GM13977 (cell line): ENCODE measurements at regions not wholly inside any gene's neighbourhood (a gene's known extent, or its start where the extent isn't known, plus 50 kb on each side); places are given as distances from the start of the nearest gene placed in this dataset.

Source experiments
- DNase-seq: peaks from one replicate; pipeline ENCODE4 v3.0.0; 2012; ENCODE audit warnings: low spot score
- CTCF ChIP-seq: IDR thresholded peaks from 2 replicates; pipeline ENCODE4 v1.5.1; 2012; ENCODE audit warnings: mild to moderate bottlenecking, control low read depth; ENCODE audit not compliant: insufficient read depth; ENCODE audit errors: extremely low read depth, missing control alignments
- in situ Hi-C: fragments of 300-500 bp; cut with MboI; formaldehyde crosslinking; loops from one replicate; pipeline ENCODE4 v1.12.0; 2022; ENCODE audit warnings: low sequenced_read_pairs, low pct_unique_long_range_greater_than_20kb, mixed read lengths, inconsistent platforms; ENCODE audit not compliant: unreplicated experiment

GRCh38 chr3:34394978-34395748 lies 596.7 kb downstream of the PDCD6IP start:
- no peak for DNase-seq
- in situ Hi-C loops, result no loop called here
- no peak for TF ChIP-seq CTCF

GRCh38 chr3:34396288-34396687 lies 597.9 kb downstream of the PDCD6IP start:
- no peak for TF ChIP-seq CTCF
- no peak for DNase-seq
- in situ Hi-C loops, result no loop called here

- in situ Hi-C loops, result no loop called here
- no peak for DNase-seq
- no peak for TF ChIP-seq CTCF
Observed at GRCh38 chr3:34396956-34397355, 598.5 kb downstream of the PDCD6IP start.

- TF ChIP-seq CTCF, result no peak
- in situ Hi-C loops, result no loop called here
- DNase-seq, result no peak
Observed at GRCh38 chr3:34399401-34399800, 601.0 kb downstream of the PDCD6IP start.

- DNase-seq, result no peak
- no peak for TF ChIP-seq CTCF
- in situ Hi-C loops, result no loop called here
Observed at GRCh38 chr3:34405159-34405558, 606.7 kb downstream of the PDCD6IP start.

- no peak for DNase-seq
- no peak for TF ChIP-seq CTCF
- in situ Hi-C loops, result no loop called here
Observed at GRCh38 chr3:34407281-34407680, 608.9 kb downstream of the PDCD6IP start.

GRCh38 chr3:34408088-34408487 lies 609.7 kb downstream of the PDCD6IP start:
- TF ChIP-seq CTCF, result no peak
- in situ Hi-C loops, result no loop called here
- no peak for DNase-seq
